HG03378 (cell line): ENCODE measurements at regions not wholly inside any gene's neighbourhood (a gene's known extent, or its start where the extent isn't known, plus 50 kb on each side); places are given as distances from the start of the nearest gene placed in this dataset.

Source experiments
- ATAC-seq: cut with Tn5 transposase; IDR thresholded peaks from one replicate; pipeline ENCODE4 v1.9.1; 2021; ENCODE audit warnings: mild to moderate bottlenecking, moderate library complexity; ENCODE audit not compliant: unreplicated experiment

- no peak for ATAC-seq
Observed at GRCh38 chr13:73972545-73972944, 161.7 kb downstream of the KLF12 start.

- no peak for ATAC-seq
Observed at GRCh38 chr13:73971481-73971880, 162.7 kb downstream of the KLF12 start.

GRCh38 chr13:73970421-73971055 is 163.7 kb downstream of the KLF12 start:
- ATAC-seq, result no peak

GRCh38 chr13:73967397-73968165 is 166.6 kb downstream of the KLF12 start:
- peak; percentile 100 for ATAC-seq

GRCh38 chr13:73966331-73966730 is 167.9 kb downstream of the KLF12 start:
- no peak for ATAC-seq

- no peak for ATAC-seq
Observed at GRCh38 chr13:73962284-73962683, 171.9 kb downstream of the KLF12 start.

GRCh38 chr13:73961181-73961580 is 173.0 kb downstream of the KLF12 start:
- ATAC-seq, result no peak

- peak; percentile 83 for ATAC-seq
Observed at GRCh38 chr13:73960474-73960873, 173.7 kb downstream of the KLF12 start.

GRCh38 chr13:73958657-73959397 is 175.4 kb downstream of the KLF12 start:
- ATAC-seq, result no peak

- ATAC-seq, result no peak
Observed at GRCh38 chr13:73957889-73958288, 176.3 kb downstream of the KLF12 start.

GRCh38 chr13:73956795-73957408 is 177.3 kb downstream of the KLF12 start:
- no peak for ATAC-seq

GRCh38 chr13:73955977-73956500 is 178.2 kb downstream of the KLF12 start:
- no peak for ATAC-seq

GRCh38 chr13:73954808-73955207 is 179.4 kb downstream of the KLF12 start:
- ATAC-seq, result peak; percentile 73

GRCh38 chr13:73952648-73953047 is 181.6 kb downstream of the KLF12 start:
- no peak for ATAC-seq

- peak; percentile 60 for ATAC-seq
Observed at GRCh38 chr13:73948848-73949529, 185.2 kb downstream of the KLF12 start.

GRCh38 chr13:73945871-73946270 is 188.3 kb downstream of the KLF12 start:
- ATAC-seq, result no peak

- no peak for ATAC-seq
Observed at GRCh38 chr13:73945382-73945781, 188.8 kb downstream of the KLF12 start.

- ATAC-seq, result no peak
Observed at GRCh38 chr13:73943965-73944233, 190.3 kb downstream of the KLF12 start.

- peak; percentile 98 for ATAC-seq
Observed at GRCh38 chr13:73943137-73943964, 190.9 kb downstream of the KLF12 start.

- no peak for ATAC-seq
Observed at GRCh38 chr13:73941752-73942151, 192.5 kb downstream of the KLF12 start.
